SKM-1 (cell line): ENCODE measurements at regions not wholly inside any gene's neighbourhood (a gene's known extent, or its start where the extent isn't known, plus 50 kb on each side); places are given as distances from the start of the nearest gene placed in this dataset.
A peak's percentile ranks its signal among the peaks of the same experiment; 100 is the strongest.
"Not testable (repeated sequence)": the region's sequence is repeated elsewhere in the genome, so short reads cannot be mapped to it uniquely, and the experiment has no call there.

Experiments used
- DNase-seq: peaks from one replicate; lab custom pipeline; 2025; ENCODE audit not compliant: unreplicated experiment; lab: John Stamatoyannopoulos, UW

- no peak for DNase-seq
These were observed 368.3 kb upstream of the OLFM3 start for GRCh38 chr1:102365071-102365470.

- no peak for DNase-seq
These were observed 339.9 kb upstream of the OLFM3 start for GRCh38 chr1:102336602-102337001.

GRCh38 chr1:102318104-102318806 lies 321.5 kb upstream of the OLFM3 start:
- no peak for DNase-seq

- no peak for DNase-seq
These were observed 318.4 kb upstream of the OLFM3 start for GRCh38 chr1:102315096-102315495.

- DNase-seq: no peak
These were observed 299.4 kb upstream of the OLFM3 start for GRCh38 chr1:102296116-102296515.

- DNase-seq: no peak
These were observed 286.2 kb upstream of the OLFM3 start for GRCh38 chr1:102282955-102283354.

- no peak for DNase-seq
These were observed 266.3 kb upstream of the OLFM3 start for GRCh38 chr1:102262994-102263393.

GRCh38 chr1:102252731-102253505 lies 256.2 kb upstream of the OLFM3 start:
- DNase-seq: no peak

GRCh38 chr1:102241431-102242338 lies 245.0 kb upstream of the OLFM3 start:
- no peak for DNase-seq

- no peak for DNase-seq
These were observed 242.5 kb upstream of the OLFM3 start for GRCh38 chr1:102239247-102239646.

GRCh38 chr1:102234753-102235359 lies 238.1 kb upstream of the OLFM3 start:
- DNase-seq: no peak

- no peak for DNase-seq
These were observed 222.7 kb upstream of the OLFM3 start for GRCh38 chr1:102219463-102219862.

- DNase-seq: not testable (repeated sequence)
These were observed 214.2 kb upstream of the OLFM3 start for GRCh38 chr1:102210891-102211290.

- DNase-seq: peak; percentile 34
These were observed 195.0 kb upstream of the OLFM3 start for GRCh38 chr1:102191723-102192122.

- DNase-seq: no peak
These were observed 193.7 kb upstream of the OLFM3 start for GRCh38 chr1:102190429-102190828.

GRCh38 chr1:102186536-102186935 lies 189.8 kb upstream of the OLFM3 start:
- no peak for DNase-seq

GRCh38 chr1:102185260-102185659 lies 188.5 kb upstream of the OLFM3 start:
- no peak for DNase-seq

GRCh38 chr1:102184477-102184876 lies 187.8 kb upstream of the OLFM3 start:
- no peak for DNase-seq

GRCh38 chr1:102183711-102184110 lies 187.0 kb upstream of the OLFM3 start:
- no peak for DNase-seq

- DNase-seq: no peak
These were observed 186.0 kb upstream of the OLFM3 start for GRCh38 chr1:102182603-102183260.

- no peak for DNase-seq
These were observed 184.6 kb upstream of the OLFM3 start for GRCh38 chr1:102181341-102181740.
